Stimulated activated CD4-positive, alpha-beta T cell treated with anti-CD3 and anti-CD28 coated beads, Interleukin-2, amount 100 ng/mL, for 4 hours (primary cell): ENCODE measurements at regions not wholly inside any gene's neighbourhood (a gene's known extent, or its start where the extent isn't known, plus 50 kb on each side); places are given as distances from the start of the nearest gene placed in this dataset.

ENCODE experiments used
- DNase-seq: peaks from one replicate; pipeline ENCODE4 v3.0.0-alpha.2; 2020; ENCODE audit warnings: low read depth

DNA sequence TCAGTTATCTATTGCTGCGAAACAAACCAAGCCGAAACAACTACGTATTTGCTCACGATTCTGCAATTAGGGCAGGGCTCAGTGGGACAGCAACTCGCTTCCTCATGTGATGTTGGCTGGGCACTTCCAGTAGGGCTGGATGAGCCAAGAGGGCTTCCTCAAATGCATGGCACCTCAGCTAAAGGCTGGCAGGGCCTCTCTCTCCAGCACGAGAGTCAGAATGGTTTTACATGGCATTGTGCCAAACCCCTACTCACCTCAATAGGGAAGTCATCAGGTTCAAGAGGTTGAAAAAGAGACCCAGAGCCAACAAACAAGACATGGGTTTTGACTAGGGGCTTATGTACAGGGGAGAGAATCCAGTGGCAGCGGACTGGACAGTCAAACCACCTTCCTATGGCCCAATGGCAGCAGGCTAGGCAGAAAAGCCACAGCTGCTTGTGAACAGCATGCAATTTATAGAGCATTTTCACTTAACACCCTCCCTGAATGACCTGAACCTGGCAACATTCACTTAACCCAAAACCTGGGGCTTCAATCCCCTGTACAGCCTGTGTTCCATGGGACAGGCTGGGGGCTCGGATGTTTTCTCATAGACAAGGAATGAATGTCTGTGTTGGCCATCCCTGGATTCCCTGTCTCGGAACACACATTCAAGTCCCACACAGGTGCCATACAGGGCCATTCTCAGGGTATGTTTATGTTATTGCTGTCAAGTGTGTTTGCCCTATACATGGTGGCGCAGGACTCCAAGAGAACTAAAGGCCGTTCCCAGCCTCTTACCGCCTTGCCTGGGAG, 154.2 kb upstream of the NAV2 start:
- DNase-seq: no peak

GRCh38 chr11:19557720-19558140, 154.9 kb upstream of the NAV2 start:
- peak; percentile 38 for DNase-seq

GRCh38 chr11:19557185-19557584, 155.5 kb upstream of the NAV2 start:
- DNase-seq: no peak

- DNase-seq: no peak
Observed at GRCh38 chr11:19555266-19555665, 157.4 kb upstream of the NAV2 start.

GRCh38 chr11:19553683-19554333, 158.8 kb upstream of the NAV2 start:
- DNase-seq: peak; percentile 38

DNA sequence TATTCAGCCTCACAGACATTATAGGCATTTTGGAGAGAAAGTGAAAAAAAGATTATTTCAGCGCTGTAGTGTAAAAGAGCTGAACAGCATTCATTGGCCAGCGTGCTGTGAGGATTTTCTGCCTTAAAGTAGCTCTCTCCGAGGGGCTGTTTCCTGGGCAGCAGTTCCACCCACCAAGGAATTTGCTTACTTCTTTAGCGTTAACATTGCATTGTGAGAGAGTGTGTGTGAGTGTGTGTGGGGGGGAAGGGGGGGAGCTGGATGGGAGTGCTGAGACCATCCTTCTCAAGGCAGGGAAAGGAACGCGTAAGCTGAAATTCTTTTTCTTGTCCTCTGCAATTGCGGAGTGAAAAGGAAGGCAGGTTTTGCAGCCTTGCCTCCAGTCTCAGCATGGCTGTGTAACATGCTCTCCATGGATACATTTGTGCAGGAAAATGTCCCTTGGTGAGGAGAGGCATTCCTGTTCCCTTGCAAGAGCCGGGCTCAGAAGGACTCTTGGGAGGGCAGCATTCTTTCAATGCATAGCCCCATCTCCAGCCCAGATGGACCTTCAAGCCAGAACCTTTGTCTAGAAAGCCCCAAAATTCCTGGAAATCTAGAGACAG, 159.9 kb upstream of the NAV2 start:
- DNase-seq: no peak

- no peak for DNase-seq
Observed at GRCh38 chr11:19552161-19552560, 160.5 kb upstream of the NAV2 start.

DNA sequence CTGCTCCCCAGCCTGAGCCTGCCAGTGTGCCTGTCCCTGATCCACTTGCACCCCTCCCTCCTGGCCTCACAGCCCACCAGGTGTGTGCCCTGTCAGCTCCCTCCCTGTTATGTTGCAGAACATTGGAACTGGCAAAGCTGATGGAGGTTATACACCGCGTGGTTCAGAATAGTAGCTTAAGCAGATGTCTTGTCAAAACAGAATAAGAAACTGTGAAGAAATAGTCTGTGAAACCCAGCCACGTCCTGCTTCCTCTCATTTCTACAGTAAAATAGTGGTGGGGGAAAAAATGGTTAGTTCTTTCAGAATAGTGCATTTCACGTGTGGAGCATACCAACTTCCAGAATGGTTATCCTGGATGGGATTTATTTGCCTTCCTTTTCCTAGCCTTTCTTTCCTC, 161.2 kb upstream of the NAV2 start:
- DNase-seq: no peak

- DNase-seq: no peak
Observed at GRCh38 chr11:19547044-19547443, 165.6 kb upstream of the NAV2 start.

GRCh38 chr11:19546325-19546724, 166.3 kb upstream of the NAV2 start:
- DNase-seq: no peak

- no peak for DNase-seq
Observed at GRCh38 chr11:19541521-19542049, 171.1 kb upstream of the NAV2 start.

DNA sequence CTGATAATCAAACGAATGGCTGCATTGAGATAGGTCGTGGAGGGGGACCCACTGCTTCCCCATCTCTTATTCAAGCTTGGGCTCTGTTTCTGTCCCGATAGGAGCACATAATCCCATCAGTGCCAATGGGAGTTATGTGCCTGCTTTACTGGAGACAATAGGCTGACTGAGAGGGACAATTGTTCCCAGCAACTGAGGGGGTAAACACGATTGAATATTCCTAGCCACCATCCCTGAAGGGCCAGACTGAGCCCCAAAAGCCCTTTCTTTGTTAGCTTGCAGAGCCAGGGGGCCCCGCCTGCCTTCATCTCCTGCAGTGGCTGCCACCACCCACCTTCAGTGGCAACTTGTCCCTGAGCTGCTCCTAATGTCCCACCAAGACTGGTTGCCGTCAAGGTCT, 172.8 kb upstream of the NAV2 start:
- no peak for DNase-seq

DNA sequence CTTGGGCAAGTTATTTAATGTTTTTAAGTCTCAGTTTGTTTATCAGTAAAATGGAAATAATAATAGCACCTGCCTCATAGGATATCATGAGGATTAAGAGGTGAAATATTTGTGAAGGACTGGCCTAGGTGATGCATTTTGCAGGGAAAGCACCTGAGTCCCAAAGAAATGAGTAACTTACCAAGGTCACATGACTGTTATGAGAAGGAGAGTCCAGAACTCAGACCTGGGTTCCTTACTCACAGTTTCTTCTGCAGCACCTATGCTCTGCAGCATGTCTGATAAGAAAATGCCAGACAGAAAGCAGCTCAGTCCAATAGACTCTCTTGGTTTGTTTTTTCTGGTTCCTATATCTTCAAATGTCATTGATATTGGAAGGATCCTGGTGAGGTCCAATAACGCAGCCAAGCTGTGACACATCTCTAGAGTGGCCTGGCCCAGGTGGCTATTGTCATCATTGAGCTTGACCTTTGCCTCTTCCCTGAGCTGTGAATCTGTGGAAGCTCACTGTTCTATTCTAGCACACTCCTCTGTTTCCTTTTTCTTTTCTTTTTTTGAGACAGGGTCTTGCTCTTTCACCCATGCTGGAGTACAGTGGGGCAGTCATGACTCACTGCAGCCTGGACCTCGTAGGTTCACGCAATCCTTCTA, 174.7 kb upstream of the NAV2 start:
- no peak for DNase-seq

- no peak for DNase-seq
Observed at GRCh38 chr11:19536131-19536530, 176.5 kb upstream of the NAV2 start.

DNA sequence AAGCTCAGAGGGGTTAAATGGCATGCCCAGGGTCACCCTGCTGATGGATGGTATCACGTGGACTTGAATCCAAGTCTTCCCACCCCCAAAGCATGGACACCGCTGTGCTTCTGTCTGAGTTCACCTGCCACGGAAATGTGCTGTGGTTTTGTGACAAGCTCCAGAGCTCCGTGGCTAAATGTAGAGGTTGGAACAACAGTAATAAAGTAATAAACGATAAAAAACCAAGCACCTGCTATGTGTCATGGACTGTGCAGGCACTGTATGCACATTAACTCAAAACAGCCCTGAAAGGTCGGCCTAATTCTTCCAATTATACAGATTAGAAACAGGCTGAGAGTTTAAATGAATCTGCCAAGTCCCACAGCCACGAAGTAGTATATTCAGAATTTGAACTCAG, 182.1 kb upstream of the NAV2 start:
- no peak for DNase-seq

GRCh38 chr11:19526119-19526518, 186.5 kb upstream of the NAV2 start:
- DNase-seq: no peak

DNA sequence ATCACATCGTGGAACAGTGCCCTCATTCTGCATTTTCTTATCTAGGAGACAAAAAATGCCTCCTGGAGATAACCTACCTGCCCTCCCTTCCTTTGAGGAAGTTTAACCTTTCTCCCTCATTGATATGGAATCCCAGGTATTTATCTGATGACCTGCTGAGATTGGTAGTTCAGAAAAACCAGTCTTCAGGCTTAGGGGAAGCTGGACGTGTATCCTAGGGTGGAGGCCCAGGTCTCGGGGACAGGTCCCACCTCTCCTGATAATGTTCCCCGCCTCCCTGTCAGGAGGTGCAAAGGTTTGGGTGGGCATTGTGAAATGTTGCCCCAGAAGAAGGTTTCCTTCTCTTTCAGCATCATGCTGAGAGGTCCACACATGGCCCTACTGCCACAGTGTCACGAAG, 186.9 kb upstream of the NAV2 start:
- DNase-seq: no peak

DNA sequence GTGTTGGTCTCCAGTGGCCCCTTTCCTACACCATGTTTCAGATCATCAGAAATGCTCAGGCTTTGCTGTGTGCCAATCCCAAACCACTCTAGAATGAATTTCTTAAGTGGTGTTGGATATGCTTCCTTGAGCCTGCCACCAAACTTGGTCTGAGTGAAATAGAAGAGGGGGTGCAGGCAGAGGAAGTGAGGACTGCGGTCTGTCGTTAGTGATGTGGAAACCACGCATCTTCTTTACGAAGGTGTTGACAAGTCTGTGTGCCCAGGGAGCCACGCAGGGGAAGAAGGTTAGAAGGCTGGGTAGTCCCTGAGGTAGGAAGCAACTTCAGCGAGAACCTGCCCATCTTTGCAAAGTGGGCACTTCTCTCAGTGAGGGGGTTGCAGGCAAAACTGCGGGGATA, 187.4 kb upstream of the NAV2 start:
- no peak for DNase-seq

DNA sequence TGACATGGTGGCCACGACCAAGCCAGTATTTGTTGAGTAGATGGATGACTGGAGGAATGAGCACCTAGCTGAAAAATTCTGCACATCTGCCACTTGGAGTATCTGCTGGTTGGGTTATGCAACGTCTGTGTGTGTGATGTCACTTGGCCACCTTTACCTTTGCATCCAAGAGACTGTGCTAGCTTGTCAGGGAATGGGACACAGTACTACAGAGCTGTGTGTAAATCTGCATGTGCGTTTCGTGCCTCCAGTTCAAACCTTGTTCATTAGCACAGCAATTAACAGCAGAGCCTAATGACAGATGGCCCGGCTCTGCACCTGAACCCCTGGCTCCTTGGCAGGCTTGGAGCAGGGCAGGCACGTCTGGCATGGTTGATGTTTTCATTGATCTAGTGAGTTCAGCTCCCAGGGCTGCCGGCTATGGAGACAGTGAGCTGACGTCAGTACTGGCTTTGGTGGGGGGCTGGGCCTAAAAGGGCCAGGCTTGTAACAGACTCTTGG, 188.4 kb upstream of the NAV2 start:
- DNase-seq: no peak

DNA sequence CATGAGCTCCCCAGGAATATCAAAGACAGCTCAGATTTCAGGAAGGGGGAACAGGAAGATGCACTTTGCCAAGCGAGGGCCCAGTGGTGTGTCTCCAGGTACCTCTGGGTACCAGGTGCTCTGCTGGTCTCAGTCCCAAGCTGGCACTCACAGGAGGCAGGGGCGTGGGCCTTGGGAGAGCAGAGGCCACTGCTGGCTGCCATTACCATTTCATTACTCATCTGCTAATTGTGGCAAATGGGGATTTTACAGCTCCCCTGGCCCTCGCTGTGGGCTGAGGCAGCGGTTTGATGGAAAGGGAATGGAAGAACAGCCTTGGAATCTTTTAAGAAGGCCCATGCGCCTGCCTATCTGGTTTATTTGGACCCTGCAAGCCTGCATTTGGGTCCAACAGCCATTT, 192.0 kb upstream of the NAV2 start:
- DNase-seq: no peak

DNA sequence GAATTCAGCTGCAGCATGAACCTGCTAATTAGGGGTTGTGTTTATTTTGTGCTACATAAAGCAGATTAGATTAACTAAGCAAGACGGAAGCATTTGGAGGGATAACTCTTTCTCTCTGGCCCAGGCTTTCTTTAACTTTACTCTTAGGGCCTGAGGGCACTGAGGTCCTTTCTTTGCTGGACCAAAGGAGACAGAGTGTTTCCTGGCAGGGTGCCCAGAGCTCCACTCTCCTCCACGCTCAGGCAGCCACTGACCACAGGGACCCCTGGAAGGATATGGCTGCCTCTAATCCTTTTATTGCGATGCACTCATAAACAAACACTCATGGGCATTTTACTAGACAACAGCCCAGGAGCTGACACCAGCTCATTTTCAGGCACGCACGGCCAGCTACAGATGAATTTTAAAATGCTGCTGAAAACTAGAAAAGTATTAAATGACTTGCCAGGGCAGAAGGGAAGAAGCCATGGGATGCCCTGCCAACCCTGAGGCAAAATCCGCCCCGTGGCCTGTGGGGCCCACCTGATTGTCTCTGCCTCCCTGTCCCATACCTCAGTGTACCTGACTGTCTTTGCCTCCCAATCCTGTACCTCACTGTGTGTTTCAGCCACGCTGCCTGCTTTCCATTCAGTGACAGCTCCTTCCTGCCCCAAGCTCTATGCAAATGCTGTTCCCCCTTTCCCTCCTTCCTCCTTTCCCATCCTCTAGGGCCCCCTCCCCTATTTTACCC, 192.6 kb upstream of the NAV2 start:
- DNase-seq: no peak

GRCh38 chr11:19519353-19519752, 193.3 kb upstream of the NAV2 start:
- no peak for DNase-seq
